ENCODE measurements at regions not wholly inside any gene's neighbourhood (a gene's known extent, or its start where the extent isn't known, plus 50 kb on each side); places are given as distances from the start of the nearest gene placed in this dataset.
"Not testable (repeated sequence)": the region's sequence is repeated elsewhere in the genome, so short reads cannot be mapped to it uniquely, and the experiment has no call there.

DNA sequence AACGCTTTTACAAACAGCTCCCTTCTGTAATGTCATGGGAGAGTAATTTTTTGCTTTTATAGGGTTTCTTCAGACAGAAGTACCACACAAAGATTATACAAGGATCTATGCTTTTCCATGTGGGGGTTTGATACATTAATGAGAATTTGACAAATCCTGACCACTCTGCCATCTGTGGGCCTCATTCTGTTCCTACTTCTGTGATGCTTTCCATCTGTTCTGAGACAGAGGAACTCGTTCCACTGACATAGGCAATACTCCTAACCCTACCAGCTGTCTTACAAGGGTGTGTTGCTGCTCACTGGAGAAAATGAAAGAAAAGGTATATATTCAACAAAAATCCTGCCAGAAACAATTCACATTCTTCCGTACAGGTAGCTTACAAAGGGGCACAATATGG, 59.4 kb upstream of the NAMPT start:
- Histone ChIP-seq H3K4me2 (ENCODE audit: low read depth, low read length) (no peak overlapping the region), H3K27me3 (ENCODE audit: control insufficient read depth in 1 of 2, insufficient read depth in 2 of 2, low read length in 2 of 2) (no peaks in the 10 kb centered on the region), H3K36me3 (replicated peaks in 1 of 2; ENCODE audit: control insufficient read depth in 1 of 2, insufficient read depth in 2 of 2, low read length in 2 of 2) (no peaks in the 10 kb centered on the region), H3K4me1 (ENCODE audit: insufficient read depth, low read length) (no peaks in the 10 kb centered on the region), H3K9me3 (ENCODE audit: low read length) (peaks cover 22% of the 10 kb centered on the region; the same call in 1 of the 2 replicates), H3K79me2 (ENCODE audit: insufficient read depth, low read length) (no peaks in the 10 kb centered on the region), H3K4me3 (replicated peaks in 1 of 3; ENCODE audit: insufficient read depth in 1 of 3, low read depth in 2 of 3, low read length in 3 of 3) (no peak overlapping the region), H3K9ac (ENCODE audit: insufficient read depth, low read depth, low read length) (no peak overlapping the region), H3K27ac (ENCODE audit: extremely low read length, insufficient read depth, low read length) (no peak overlapping the region), H2AFZ (ENCODE audit: low read length) (no peak overlapping the region), H4K20me1 (ENCODE audit: insufficient read depth, low read length) (no peaks in the 10 kb centered on the region)
- BruUV-seq (replicated peaks) = no TSS peak
- no peak for DNase-seq (ENCODE audit: low spot score)
- TF ChIP-seq ZNF3 (CRISPR knock-in tag; IDR thresholded peaks at IDR 0.05) (no peak), TBX2 (CRISPR knock-in tag; IDR thresholded peaks at IDR 0.05; ENCODE audit: borderline replicate concordance) (no peak), MXD1 (CRISPR knock-in tag; IDR thresholded peaks at IDR 0.05) (no peak), U2AF2 (IDR thresholded peaks at IDR 0.05; ENCODE audit: low read depth, low read length) (no peak), ZFP36L2 (CRISPR knock-in tag; IDR thresholded peaks at IDR 0.05) (no peak), KAT8 (CRISPR knock-in tag; IDR thresholded peaks at IDR 0.05) (no peak), HOXD1 (CRISPR knock-in tag; IDR thresholded peaks at IDR 0.05) (no peak), AGO2 (optimal IDR thresholded peaks at IDR 0.05; ENCODE audit: low read depth, low read length) (no peak), ZHX1 (CRISPR knock-in tag; IDR thresholded peaks at IDR 0.05; ENCODE audit: low read depth) (no peak), TCF7 (IDR thresholded peaks at IDR 0.05; ENCODE audit: low read depth) (no peak)
- TF ChIP-seq, protein P1, sequence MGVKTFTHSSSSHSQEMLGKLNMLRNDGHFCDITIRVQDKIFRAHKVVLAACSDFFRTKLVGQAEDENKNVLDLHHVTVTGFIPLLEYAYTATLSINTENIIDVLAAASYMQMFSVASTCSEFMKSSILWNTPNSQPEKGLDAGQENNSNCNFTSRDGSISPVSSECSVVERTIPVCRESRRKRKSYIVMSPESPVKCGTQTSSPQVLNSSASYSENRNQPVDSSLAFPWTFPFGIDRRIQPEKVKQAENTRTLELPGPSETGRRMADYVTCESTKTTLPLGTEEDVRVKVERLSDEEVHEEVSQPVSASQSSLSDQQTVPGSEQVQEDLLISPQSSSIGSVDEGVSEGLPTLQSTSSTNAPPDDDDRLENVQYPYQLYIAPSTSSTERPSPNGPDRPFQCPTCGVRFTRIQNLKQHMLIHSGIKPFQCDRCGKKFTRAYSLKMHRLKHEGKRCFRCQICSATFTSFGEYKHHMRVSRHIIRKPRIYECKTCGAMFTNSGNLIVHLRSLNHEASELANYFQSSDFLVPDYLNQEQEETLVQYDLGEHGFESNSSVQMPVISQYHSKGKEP (CRISPR knock-in tag; IDR thresholded peaks at IDR 0.05) = no peak
- intact Hi-C loops (cut with micrococcal nuclease; ENCODE audit: unreplicated experiment) = no loop called here
- in situ Hi-C loops (cut with HindIII; ENCODE audit: extremely low pct_ligation_motif_present, low pct_unique_long_range_greater_than_20kb) = no loop called here
- CTCF ChIA-PET (ENCODE audit: low intra/inter-chr PET ratio, low total read pairs) = no interaction called here
- POLR2A ChIA-PET = no interaction called here
- ATAC-seq = no peak
- 0% methylated on average over 3 of the region's 3 CpGs for WGBS (ENCODE audit: low lambda C conversion rate)
- FAIRE-seq = no peak

GRCh38 chr7:106342049-106342448, 57.3 kb upstream of the NAMPT start:
- H2AFZ ChIP-seq (ENCODE audit: low read length); DNase-seq (ENCODE audit: low spot score); H3K36me3 ChIP-seq (replicated peaks in 1 of 2; ENCODE audit: control insufficient read depth in 1 of 2, insufficient read depth in 2 of 2, low read length in 2 of 2); intact Hi-C loops (cut with micrococcal nuclease; ENCODE audit: unreplicated experiment); H4K20me1 ChIP-seq (ENCODE audit: insufficient read depth, low read length); H3K9ac ChIP-seq (ENCODE audit: insufficient read depth, low read depth, low read length); H3K27ac ChIP-seq (ENCODE audit: extremely low read length, insufficient read depth, low read length); POLR2A ChIA-PET; CTCF ChIA-PET (ENCODE audit: low intra/inter-chr PET ratio, low total read pairs); H3K4me3 ChIP-seq (replicated peaks in 1 of 3; ENCODE audit: insufficient read depth in 1 of 3, low read depth in 2 of 3, low read length in 3 of 3); H3K27me3 ChIP-seq (ENCODE audit: control insufficient read depth in 1 of 2, insufficient read depth in 2 of 2, low read length in 2 of 2); H3K4me1 ChIP-seq (ENCODE audit: insufficient read depth, low read length); H3K4me2 ChIP-seq (ENCODE audit: low read depth, low read length); BruUV-seq (replicated peaks); H3K79me2 ChIP-seq (ENCODE audit: insufficient read depth, low read length); ATAC-seq; in situ Hi-C loops (cut with HindIII; ENCODE audit: extremely low pct_ligation_motif_present, low pct_unique_long_range_greater_than_20kb); FAIRE-seq: not testable (repeated sequence)
- peaks cover 18% of the 10 kb centered on the region; the same call in 1 of the 2 replicates for H3K9me3 ChIP-seq (ENCODE audit: low read length)
- 2% methylated on average over 3 of the region's 3 CpGs for WGBS (ENCODE audit: low lambda C conversion rate)

Measured in HepG2 (cell line).